HPDE6-E6E7 (cell line): ENCODE measurements at regions not wholly inside any gene's neighbourhood (a gene's known extent, or its start where the extent isn't known, plus 50 kb on each side); places are given as distances from the start of the nearest gene placed in this dataset.

Experiments
- DNase-seq: peaks from one replicate; pipeline ENCODE4 v3.0.0; 2011; ENCODE audit warnings: missing footprints; ENCODE audit errors: extremely low spot score

GRCh38 chr4:147423229-147423628 is 57.7 kb upstream of the EDNRA start:
- no peak for DNase-seq

- no peak for DNase-seq
Observed at GRCh38 chr4:147425019-147425418, 55.9 kb upstream of the EDNRA start.

- no peak for DNase-seq
Observed at GRCh38 chr4:147428583-147428982, 52.3 kb upstream of the EDNRA start.

GRCh38 chr4:147430111-147430510 is 50.8 kb upstream of the EDNRA start:
- no peak for DNase-seq
